Fibroblast of mammary gland (primary cell): ENCODE measurements at regions not wholly inside any gene's neighbourhood (a gene's known extent, or its start where the extent isn't known, plus 50 kb on each side); places are given as distances from the start of the nearest gene placed in this dataset.
A peak's percentile ranks its signal among the peaks of the same experiment; 100 is the strongest.

Experiments used
- DNase-seq: peaks from one replicate; pipeline ENCODE4 v3.0.0-alpha.2; 2010; ENCODE audit warnings: low read depth
- H3K4me3 ChIP-seq: 2 replicates; pipeline ENCODE4 v1.5.1; 2011; ENCODE audit warnings: low read depth, mild to moderate bottlenecking, low read length, moderate library complexity; ENCODE audit not compliant: control insufficient read depth
- CTCF ChIP-seq: conservative IDR thresholded peaks from 2 replicates; pipeline ENCODE4 v1.5.1; 2011; ENCODE audit warnings: low read depth, low read length, inconsistent platforms; ENCODE audit not compliant: control insufficient read depth, insufficient read depth

GRCh38 chr2:193818801-193819499, 1624.2 kb upstream of the TMEFF2 start:
- peak; percentile 8 for DNase-seq
- H3K4me3 ChIP-seq, result no peak overlapping the region
- TF ChIP-seq CTCF, result no peak

GRCh38 chr2:193816008-193816407, 1621.3 kb upstream of the TMEFF2 start:
- no peak for TF ChIP-seq CTCF
- DNase-seq, result no peak
- no peak overlapping the region for H3K4me3 ChIP-seq

- no peak overlapping the region for H3K4me3 ChIP-seq
- no peak for TF ChIP-seq CTCF
- peak; percentile 34 for DNase-seq
Observed at GRCh38 chr2:193810533-193810932, 1615.8 kb upstream of the TMEFF2 start.

- no peak for TF ChIP-seq CTCF
- no peak overlapping the region for H3K4me3 ChIP-seq
- no peak for DNase-seq
Observed at GRCh38 chr2:193808877-193809276, 1614.1 kb upstream of the TMEFF2 start.

GRCh38 chr2:193806088-193806774, 1611.5 kb upstream of the TMEFF2 start:
- TF ChIP-seq CTCF, result no peak
- peak; percentile 12 for DNase-seq
- H3K4me3 ChIP-seq, result no peak overlapping the region

- no peak for TF ChIP-seq CTCF
- no peak overlapping the region for H3K4me3 ChIP-seq
- DNase-seq, result no peak
Observed at GRCh38 chr2:193796847-193797246, 1602.1 kb upstream of the TMEFF2 start.
